H9 (cell line): ENCODE measurements at regions not wholly inside any gene's neighbourhood (a gene's known extent, or its start where the extent isn't known, plus 50 kb on each side); places are given as distances from the start of the nearest gene placed in this dataset.

Experiments
- DNase-seq: peaks from one replicate; pipeline ENCODE4 v3.0.0-alpha.2; 2017
- H2AFZ ChIP-seq: one replicate; pipeline ENCODE4 v1.6.1; 2013; ENCODE audit warnings: mild to moderate bottlenecking, low read length, control low read depth, moderate library complexity
- H2AK5ac ChIP-seq: 2 replicates; pipeline ENCODE4 v1.6.1; 2013; ENCODE audit warnings: low read length, control low read depth, mixed read lengths; ENCODE audit not compliant: insufficient read length
- H2BK120ac ChIP-seq: one replicate; pipeline ENCODE4 v1.6.1; 2013; ENCODE audit warnings: low read depth, mild to moderate bottlenecking, low read length, control low read depth, inconsistent platforms; ENCODE audit not compliant: poor library complexity, severe bottlenecking
- H2BK12ac ChIP-seq: 2 replicates; pipeline ENCODE4 v1.6.1; 2013; ENCODE audit warnings: low read length, control low read depth, mixed read lengths, low read depth; ENCODE audit not compliant: insufficient read length
- H2BK15ac ChIP-seq: 2 replicates; pipeline ENCODE4 v1.6.1; 2013; ENCODE audit warnings: low read depth, low read length, control low read depth
- H2BK20ac ChIP-seq: one replicate; pipeline ENCODE4 v1.6.1; 2013; ENCODE audit warnings: low read depth, mild to moderate bottlenecking, low read length, control low read depth, inconsistent platforms; ENCODE audit not compliant: poor library complexity, severe bottlenecking
- H2BK5ac ChIP-seq: 2 replicates; pipeline ENCODE4 v1.6.1; 2013; ENCODE audit warnings: low read length, control low read depth, mixed read lengths; ENCODE audit not compliant: insufficient read length
- H3K14ac ChIP-seq: 2 replicates; pipeline ENCODE4 v1.6.1; 2013; ENCODE audit warnings: low read length, control low read depth; ENCODE audit not compliant: insufficient read depth
- H3K18ac ChIP-seq: 2 replicates; pipeline ENCODE4 v1.6.1; 2013; ENCODE audit warnings: low read depth, mild to moderate bottlenecking, mixed read lengths, low read length, control low read depth; ENCODE audit not compliant: insufficient read length
- H3K23ac ChIP-seq: 2 replicates; pipeline ENCODE4 v1.6.1; 2013; ENCODE audit warnings: low read length, control low read depth, mixed read lengths, low read depth; ENCODE audit not compliant: insufficient read length
- H3K23me2 ChIP-seq: 2 replicates; pipeline ENCODE4 v1.6.1; 2013; ENCODE audit warnings: low read depth, mild to moderate bottlenecking, mixed read lengths, low read length, control low read depth; ENCODE audit not compliant: insufficient read length, poor library complexity, severe bottlenecking
- H3K27ac ChIP-seq: 2 replicates; pipeline ENCODE4 v1.5.1; 2013; ENCODE audit warnings: low read length, control low read depth, mixed read lengths, low read depth; ENCODE audit not compliant: insufficient read length
- H3K27me3 ChIP-seq: 2 replicates; pipeline ENCODE4 v1.6.1; 2013; ENCODE audit warnings: low read length, control low read depth, inconsistent platforms; ENCODE audit not compliant: insufficient read depth
- H3K4ac ChIP-seq: 2 replicates; pipeline ENCODE4 v1.6.1; 2013; ENCODE audit warnings: low read depth, mild to moderate bottlenecking, control low read depth, inconsistent platforms, low read length, moderate library complexity
- H3K4me1 ChIP-seq: 2 replicates; pipeline ENCODE4 v1.6.1; 2013; ENCODE audit warnings: low read length, control low read depth, inconsistent platforms; ENCODE audit not compliant: insufficient read depth
- H3K4me2 ChIP-seq: 2 replicates; pipeline ENCODE4 v1.6.1; 2013; ENCODE audit warnings: low read length, control low read depth, mixed read lengths; ENCODE audit not compliant: insufficient read length, insufficient read depth
- H3K56ac ChIP-seq: 2 replicates; pipeline ENCODE4 v1.6.1; 2013; ENCODE audit warnings: low read depth, mild to moderate bottlenecking, mixed read lengths, low read length, control low read depth; ENCODE audit not compliant: insufficient read length
- H3K79me1 ChIP-seq: 2 replicates; pipeline ENCODE4 v1.6.1; 2013; ENCODE audit warnings: low read depth, mild to moderate bottlenecking, moderate library complexity, low read length, control low read depth, inconsistent platforms; ENCODE audit not compliant: insufficient read depth, poor library complexity, severe bottlenecking
- H3K79me2 ChIP-seq: 2 replicates; pipeline ENCODE4 v1.6.1; 2013; ENCODE audit warnings: low read length, control low read depth, inconsistent platforms; ENCODE audit not compliant: insufficient read depth
- H3K9ac ChIP-seq: 2 replicates; pipeline ENCODE4 v1.6.1; 2013; ENCODE audit warnings: low read length, control low read depth, mixed read lengths; ENCODE audit not compliant: insufficient read length; ENCODE audit errors: extremely low read depth
- H3K9me3 ChIP-seq: one replicate; pipeline ENCODE4 v1.6.1; 2013; ENCODE audit warnings: low read depth, low read length, inconsistent platforms; ENCODE audit not compliant: control insufficient read depth
- H3T11ph ChIP-seq: one replicate; pipeline ENCODE4 v1.6.1; 2013; ENCODE audit warnings: mild to moderate bottlenecking, low read length, control low read depth, inconsistent platforms
- H4K20me1 ChIP-seq: one replicate; pipeline ENCODE4 v1.6.1; 2013; ENCODE audit not compliant: control insufficient read depth, insufficient read length, insufficient read depth
- H4K5ac ChIP-seq: 2 replicates; pipeline ENCODE4 v1.6.1; 2013; ENCODE audit warnings: low read depth, mild to moderate bottlenecking, mixed read lengths, low read length, control low read depth; ENCODE audit not compliant: insufficient read length
- H4K8ac ChIP-seq: replicated peaks from 2 replicates; pipeline ENCODE4 v1.6.1; 2013; ENCODE audit warnings: low read length, control low read depth, mixed read lengths, low read depth; ENCODE audit not compliant: insufficient read length
- H4K91ac ChIP-seq: 2 replicates; pipeline ENCODE4 v1.6.1; 2013; ENCODE audit warnings: low read depth, mild to moderate bottlenecking, moderate library complexity, mixed read lengths, low read length, control low read depth; ENCODE audit not compliant: insufficient read length
- H3K27ac Mint-ChIP-seq, 3 experiments: 2 replicates in 2 of 3; 3 replicates in 1 of 3; pipeline ENCODE4 v1.8.0; 2020 to 2021; ENCODE audit warnings: mixed read lengths in 3 of 3, mild to moderate bottlenecking in 1 of 3, moderate library complexity in 1 of 3
- H3K27me3 Mint-ChIP-seq: 2 replicates; pipeline ENCODE4 v1.8.0; 2021; ENCODE audit warnings: low read depth, mild to moderate bottlenecking, moderate library complexity, mixed read lengths
- H3K36me3 Mint-ChIP-seq, 3 experiments: 2 replicates in 2 of 3; 3 replicates in 1 of 3; pipeline ENCODE4 v1.8.0; 2020 to 2021; ENCODE audit warnings: low read depth in 3 of 3, mixed read lengths in 3 of 3; ENCODE audit not compliant: insufficient read depth in 1 of 3
- H3K4me1 Mint-ChIP-seq, 2 experiments: 2 replicates each; pipeline ENCODE4 v1.8.0; 2020; ENCODE audit warnings: mixed read lengths in 2 of 2
- H3K4me3 Mint-ChIP-seq, 2 experiments: 2 replicates in 1 of 2; 3 replicates in 1 of 2; pipeline ENCODE4 v1.8.0; 2020 to 2021; ENCODE audit warnings: mild to moderate bottlenecking in 2 of 2, mixed read lengths in 2 of 2, moderate library complexity in 1 of 2
- H3K9me3 Mint-ChIP-seq, 2 experiments: 2 replicates in 1 of 2; 3 replicates in 1 of 2; pipeline ENCODE4 v1.8.0; 2020; ENCODE audit warnings: mild to moderate bottlenecking in 2 of 2, mixed read lengths in 2 of 2, moderate library complexity in 1 of 2
- CTCF ChIP-seq: fragments of 200-600 bp; sonication (generic); conservative IDR thresholded peaks from 3 replicates; pipeline ENCODE4 v1.8.0; 2021; ENCODE audit warnings: antibody characterized with exemption, mild to moderate bottlenecking
- WGBS: extraction: QIAGEN DNeasy Blood & Tissue Kit; methylation state at CpG from one replicate; pipeline ENCODE4 v1.1.7; 2013; ENCODE audit warnings: missing lambda C conversion rate, low lambda C conversion rate, mixed read lengths; ENCODE audit not compliant: insufficient read length; ENCODE audit errors: extremely low coverage; 5-methylcytosine and 5-hydroxymethylcytosine counted together

DNA sequence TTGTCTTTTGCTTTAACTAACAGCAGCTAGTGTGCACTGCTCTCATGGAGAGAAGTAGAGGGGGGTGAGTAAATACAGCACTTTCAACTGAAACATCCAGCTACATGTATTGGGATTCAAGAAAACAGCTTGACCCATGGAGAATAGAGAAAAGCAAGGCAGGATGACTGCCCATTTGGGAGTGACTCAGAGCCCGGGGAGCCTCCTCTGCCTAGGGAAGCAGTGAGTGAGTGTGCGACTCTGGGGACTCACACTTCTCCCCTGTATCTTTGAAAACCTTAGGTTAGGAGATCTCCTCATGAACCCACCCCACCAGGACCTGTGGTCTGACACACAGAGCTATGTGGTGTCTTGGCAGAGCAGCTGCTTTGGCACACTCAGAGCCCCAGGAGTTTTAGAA is 82.0 kb upstream of the PTGFR start:
- Histone ChIP-seq H3K23ac (no peak overlapping the region), H3K56ac (no peak overlapping the region), H4K8ac (no peak overlapping the region), H3K79me1 (no peaks in the 10 kb centered on the region), H3K23me2 (no peaks in the 10 kb centered on the region), H2BK15ac (no peak overlapping the region), H2AFZ (no peak overlapping the region), H2BK12ac (no peak overlapping the region), H2BK5ac (no peak overlapping the region), H3K9ac (no peak overlapping the region), H3K27me3 (no peaks in the 10 kb centered on the region), H4K20me1 (no peaks in the 10 kb centered on the region), H3K79me2 (no peaks in the 10 kb centered on the region), H3K9me3 (no peaks in the 10 kb centered on the region), H2AK5ac (no peak overlapping the region), H3K4me2 (no peak overlapping the region), H2BK20ac (no peak overlapping the region), H3K27ac (no peak overlapping the region), H3K14ac (no peak overlapping the region), H3T11ph (no peak overlapping the region), H2BK120ac (no peak overlapping the region), H4K91ac (no peak overlapping the region), H3K18ac (no peak overlapping the region), H3K4ac (no peak overlapping the region), H3K4me1 (no peaks in the 10 kb centered on the region), H4K5ac (no peak overlapping the region)
- Mint-ChIP-seq H3K27me3 (no peaks in the 10 kb centered on the region; the same call in 1 of the 2 replicates), H3K9me3 (peaks cover 17 to 22% of the 10 kb centered on the region in 2 experiments), H3K4me1 (peaks cover 13 to 14% of the 10 kb centered on the region in 2 experiments), H3K36me3 (peaks cover 3 to 23% (median 3%) of the 10 kb centered on the region in 3 experiments; a peak in 6 of 7 replicates), H3K4me3 (no peak overlapping the region), H3K27ac (no peak overlapping the region)
- no CpG with 5 or more reads among the region's 2 CpGs for WGBS
- DNase-seq = no peak
- no peak for TF ChIP-seq CTCF
